WI38 (cell line): ENCODE measurements at regions not wholly inside any gene's neighbourhood (a gene's known extent, or its start where the extent isn't known, plus 50 kb on each side); places are given as distances from the start of the nearest gene placed in this dataset.

Experiments
- H3K4me3 ChIP-seq: 2 replicates; pipeline ENCODE4 v1.5.1; 2011; ENCODE audit warnings: low read depth, mild to moderate bottlenecking, control low read depth, low read length
- TF ChIP-seq, protein P1 (sequence below): IDR thresholded peaks from 2 replicates; pipeline ENCODE4 v1.5.1; 2012; ENCODE audit warnings: low read depth, mild to moderate bottlenecking, control low read depth, low read length

DNA sequence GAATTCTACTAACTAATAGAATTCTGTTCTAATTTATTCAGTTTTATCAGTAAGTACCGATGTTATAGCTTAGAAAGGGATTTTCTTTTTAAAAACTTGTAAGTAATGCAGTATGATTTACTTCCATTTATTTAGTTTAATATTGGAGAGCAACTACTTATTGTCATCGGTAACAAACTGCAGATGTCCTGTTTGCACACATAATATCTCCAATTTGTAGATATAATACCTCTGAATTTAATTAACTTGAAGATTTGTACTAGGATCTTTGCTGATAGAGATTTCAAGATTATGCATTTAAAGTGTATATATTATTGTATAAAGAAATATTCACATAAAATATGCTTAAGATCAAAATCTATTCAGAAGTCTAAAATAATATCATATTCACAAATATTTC, 356.7 kb downstream of the PCDH17 start:
- no peak overlapping the region for H3K4me3 ChIP-seq
- TF ChIP-seq, protein P1, sequence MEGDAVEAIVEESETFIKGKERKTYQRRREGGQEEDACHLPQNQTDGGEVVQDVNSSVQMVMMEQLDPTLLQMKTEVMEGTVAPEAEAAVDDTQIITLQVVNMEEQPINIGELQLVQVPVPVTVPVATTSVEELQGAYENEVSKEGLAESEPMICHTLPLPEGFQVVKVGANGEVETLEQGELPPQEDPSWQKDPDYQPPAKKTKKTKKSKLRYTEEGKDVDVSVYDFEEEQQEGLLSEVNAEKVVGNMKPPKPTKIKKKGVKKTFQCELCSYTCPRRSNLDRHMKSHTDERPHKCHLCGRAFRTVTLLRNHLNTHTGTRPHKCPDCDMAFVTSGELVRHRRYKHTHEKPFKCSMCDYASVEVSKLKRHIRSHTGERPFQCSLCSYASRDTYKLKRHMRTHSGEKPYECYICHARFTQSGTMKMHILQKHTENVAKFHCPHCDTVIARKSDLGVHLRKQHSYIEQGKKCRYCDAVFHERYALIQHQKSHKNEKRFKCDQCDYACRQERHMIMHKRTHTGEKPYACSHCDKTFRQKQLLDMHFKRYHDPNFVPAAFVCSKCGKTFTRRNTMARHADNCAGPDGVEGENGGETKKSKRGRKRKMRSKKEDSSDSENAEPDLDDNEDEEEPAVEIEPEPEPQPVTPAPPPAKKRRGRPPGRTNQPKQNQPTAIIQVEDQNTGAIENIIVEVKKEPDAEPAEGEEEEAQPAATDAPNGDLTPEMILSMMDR, result no peak

DNA sequence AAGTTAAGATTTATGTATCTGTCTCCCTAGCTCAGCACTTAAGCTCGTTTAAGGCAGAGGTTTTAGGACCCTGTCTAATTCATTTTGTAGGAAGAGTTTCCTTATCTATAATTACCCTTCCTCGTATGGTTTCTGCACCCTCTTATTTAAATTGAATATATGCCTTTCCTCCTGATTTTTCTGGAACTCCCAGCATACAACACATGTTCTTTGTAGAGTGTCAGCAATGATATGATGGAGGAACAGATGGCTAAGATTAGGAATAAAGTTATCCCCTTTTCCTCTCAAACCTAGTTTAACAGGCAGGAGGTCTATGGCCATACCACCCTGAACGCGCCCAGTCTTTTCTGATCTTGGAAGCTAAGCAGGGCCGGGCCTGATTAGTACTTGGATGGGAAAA, 359.5 kb downstream of the PCDH17 start:
- no peak overlapping the region for H3K4me3 ChIP-seq
- TF ChIP-seq, protein P1, result no peak

DNA sequence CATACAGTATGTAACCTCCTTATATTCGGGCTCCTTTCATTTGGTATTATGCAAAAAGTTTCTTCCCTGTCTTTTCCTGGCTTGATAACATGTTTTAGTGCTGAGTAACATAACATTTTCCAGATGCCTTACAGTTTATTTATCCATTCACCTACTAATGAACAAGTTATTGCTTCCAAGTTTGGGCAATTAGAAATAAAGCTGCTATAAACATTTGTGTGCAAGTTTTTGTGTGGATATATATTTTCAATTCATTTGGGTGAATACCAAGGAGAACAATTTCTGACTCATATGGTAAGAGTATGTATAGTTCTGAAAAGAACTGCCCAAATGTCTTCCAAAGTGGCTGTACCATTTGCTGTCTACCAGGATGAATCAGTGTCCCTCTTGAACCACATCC, 360.9 kb downstream of the PCDH17 start:
- no peak overlapping the region for H3K4me3 ChIP-seq
- TF ChIP-seq, protein P1, result no peak

DNA sequence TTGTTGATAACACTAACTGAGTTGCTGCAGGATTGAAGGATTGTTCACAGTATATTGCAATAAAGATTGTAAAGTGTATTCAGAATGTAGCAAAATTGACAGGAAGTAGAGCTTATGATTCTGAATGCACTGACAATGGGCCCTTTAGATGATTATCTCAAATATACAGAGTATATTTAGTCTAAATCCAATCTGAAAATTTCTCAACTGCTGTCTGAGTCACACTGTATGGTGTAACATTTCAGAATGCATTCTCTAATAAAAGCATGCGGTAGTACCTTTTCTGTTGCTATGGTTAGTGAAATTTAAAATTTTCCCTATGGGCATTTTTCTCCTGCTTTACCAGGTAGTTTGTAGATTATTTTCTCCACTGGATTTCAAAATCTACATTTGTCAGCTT, 365.2 kb downstream of the PCDH17 start:
- no peak overlapping the region for H3K4me3 ChIP-seq
- TF ChIP-seq, protein P1, result no peak

DNA sequence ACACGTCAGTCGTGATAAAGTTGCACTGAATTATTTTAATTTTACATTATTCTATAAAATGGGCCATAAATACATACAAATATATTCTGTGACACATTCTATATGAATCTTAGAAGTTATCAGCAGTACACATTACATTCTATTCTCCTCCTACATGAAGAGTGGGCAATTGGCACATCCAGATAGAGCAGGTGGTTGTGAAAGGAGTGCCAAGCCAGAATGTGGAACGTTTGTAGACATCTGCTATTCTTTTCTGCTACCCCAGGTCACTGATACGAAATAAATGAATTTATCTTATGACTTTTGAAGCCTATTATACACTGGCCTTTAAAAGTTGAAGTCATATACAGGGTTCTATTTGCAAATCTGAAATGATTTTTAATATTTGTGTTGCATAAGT, 373.2 kb downstream of the PCDH17 start:
- TF ChIP-seq, protein P1, result no peak
- no peak overlapping the region for H3K4me3 ChIP-seq

DNA sequence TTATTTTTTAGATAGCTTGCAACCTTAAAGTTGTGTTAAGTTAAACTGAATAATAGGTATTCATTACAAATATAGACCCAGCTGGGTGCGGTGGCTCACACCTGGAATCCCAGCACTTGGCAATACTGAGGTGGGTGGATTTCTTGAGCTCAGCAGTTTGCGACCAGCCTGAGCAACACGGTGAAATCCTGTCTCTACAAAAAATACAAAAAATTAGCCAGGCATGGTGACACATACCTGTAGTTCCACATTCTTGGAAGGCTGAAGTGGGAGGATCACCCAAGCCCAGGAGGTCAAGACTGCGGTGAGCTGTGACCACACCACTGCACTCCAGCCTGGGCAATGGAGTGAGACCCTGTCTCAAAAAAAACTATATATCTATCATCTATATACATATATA, 386.5 kb downstream of the PCDH17 start:
- TF ChIP-seq, protein P1, result no peak
- H3K4me3 ChIP-seq, result no peak overlapping the region

DNA sequence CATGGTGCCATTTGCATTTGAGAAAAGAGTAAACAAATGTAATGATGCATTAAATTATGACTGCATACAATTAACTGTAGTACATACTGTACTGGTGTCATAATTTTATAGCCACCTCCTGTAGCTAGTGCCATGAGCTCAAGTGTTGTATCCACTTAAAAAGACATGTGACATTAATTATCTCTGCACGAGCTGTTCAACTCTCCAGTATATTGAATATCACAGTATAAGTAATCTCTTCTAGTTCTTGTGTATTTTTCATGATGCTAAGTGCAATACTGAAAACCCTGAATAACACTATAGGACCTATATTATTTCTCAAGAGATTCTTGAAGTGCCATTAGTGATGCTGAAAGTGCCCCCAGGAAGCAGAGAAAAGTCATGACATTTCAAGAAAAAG, 387.3 kb downstream of the PCDH17 start:
- no peak overlapping the region for H3K4me3 ChIP-seq
- TF ChIP-seq, protein P1, result no peak
